ENCODE measurements at regions not wholly inside any gene's neighbourhood (a gene's known extent, or its start where the extent isn't known, plus 50 kb on each side); places are given as distances from the start of the nearest gene placed in this dataset.

- TF ChIP-seq POLR2A (IDR thresholded peaks at IDR 0.05; ENCODE audit: low read depth, low read length) (no peak), SMC3 (IDR thresholded peaks at IDR 0.05; ENCODE audit: low read depth, low read length) (no peak), MAFK (IDR thresholded peaks at IDR 0.05; ENCODE audit: low read depth, low read length) (no peak), RAD21 (IDR thresholded peaks at IDR 0.05; ENCODE audit: low read length) (no peak), CEBPB (IDR thresholded peaks at IDR 0.05; ENCODE audit: low read depth, low read length) (no peak), MXI1 (IDR thresholded peaks at IDR 0.05; ENCODE audit: borderline replicate concordance, low read depth, low read length) (no peak), NFE2L2 (IDR thresholded peaks at IDR 0.05; ENCODE audit: low read depth, low read length) (no peak), FOS (IDR thresholded peaks at IDR 0.05; ENCODE audit: low read depth, low read length) (no peak), BHLHE40 (IDR thresholded peaks at IDR 0.05; ENCODE audit: low read depth, low read length) (no peak), RFX5 (IDR thresholded peaks at IDR 0.05; ENCODE audit: low read depth, low read length) (no peak), RCOR1 (IDR thresholded peaks at IDR 0.05; ENCODE audit: insufficient replicate concordance, low read length) (no peak)
- TF ChIP-seq, protein P1, sequence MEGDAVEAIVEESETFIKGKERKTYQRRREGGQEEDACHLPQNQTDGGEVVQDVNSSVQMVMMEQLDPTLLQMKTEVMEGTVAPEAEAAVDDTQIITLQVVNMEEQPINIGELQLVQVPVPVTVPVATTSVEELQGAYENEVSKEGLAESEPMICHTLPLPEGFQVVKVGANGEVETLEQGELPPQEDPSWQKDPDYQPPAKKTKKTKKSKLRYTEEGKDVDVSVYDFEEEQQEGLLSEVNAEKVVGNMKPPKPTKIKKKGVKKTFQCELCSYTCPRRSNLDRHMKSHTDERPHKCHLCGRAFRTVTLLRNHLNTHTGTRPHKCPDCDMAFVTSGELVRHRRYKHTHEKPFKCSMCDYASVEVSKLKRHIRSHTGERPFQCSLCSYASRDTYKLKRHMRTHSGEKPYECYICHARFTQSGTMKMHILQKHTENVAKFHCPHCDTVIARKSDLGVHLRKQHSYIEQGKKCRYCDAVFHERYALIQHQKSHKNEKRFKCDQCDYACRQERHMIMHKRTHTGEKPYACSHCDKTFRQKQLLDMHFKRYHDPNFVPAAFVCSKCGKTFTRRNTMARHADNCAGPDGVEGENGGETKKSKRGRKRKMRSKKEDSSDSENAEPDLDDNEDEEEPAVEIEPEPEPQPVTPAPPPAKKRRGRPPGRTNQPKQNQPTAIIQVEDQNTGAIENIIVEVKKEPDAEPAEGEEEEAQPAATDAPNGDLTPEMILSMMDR (conservative IDR thresholded peaks at IDR 0.05; ENCODE audit: low read depth, low read length), result no peak
- TF ChIP-seq, protein P2, sequence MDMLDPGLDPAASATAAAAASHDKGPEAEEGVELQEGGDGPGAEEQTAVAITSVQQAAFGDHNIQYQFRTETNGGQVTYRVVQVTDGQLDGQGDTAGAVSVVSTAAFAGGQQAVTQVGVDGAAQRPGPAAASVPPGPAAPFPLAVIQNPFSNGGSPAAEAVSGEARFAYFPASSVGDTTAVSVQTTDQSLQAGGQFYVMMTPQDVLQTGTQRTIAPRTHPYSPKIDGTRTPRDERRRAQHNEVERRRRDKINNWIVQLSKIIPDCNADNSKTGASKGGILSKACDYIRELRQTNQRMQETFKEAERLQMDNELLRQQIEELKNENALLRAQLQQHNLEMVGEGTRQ (IDR thresholded peaks at IDR 0.05; ENCODE audit: low read depth, low read length), result no peak
- TF ChIP-seq, protein P3, sequence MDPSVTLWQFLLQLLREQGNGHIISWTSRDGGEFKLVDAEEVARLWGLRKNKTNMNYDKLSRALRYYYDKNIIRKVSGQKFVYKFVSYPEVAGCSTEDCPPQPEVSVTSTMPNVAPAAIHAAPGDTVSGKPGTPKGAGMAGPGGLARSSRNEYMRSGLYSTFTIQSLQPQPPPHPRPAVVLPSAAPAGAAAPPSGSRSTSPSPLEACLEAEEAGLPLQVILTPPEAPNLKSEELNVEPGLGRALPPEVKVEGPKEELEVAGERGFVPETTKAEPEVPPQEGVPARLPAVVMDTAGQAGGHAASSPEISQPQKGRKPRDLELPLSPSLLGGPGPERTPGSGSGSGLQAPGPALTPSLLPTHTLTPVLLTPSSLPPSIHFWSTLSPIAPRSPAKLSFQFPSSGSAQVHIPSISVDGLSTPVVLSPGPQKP (IDR thresholded peaks at IDR 0.05; ENCODE audit: borderline replicate concordance, low read depth, low read length), result no peak
Measured at GRCh38 chr14:42550310-42550709, 943.6 kb downstream of the LRFN5 start.
